OCI-LY1 (cell line): ENCODE measurements at regions not wholly inside any gene's neighbourhood (a gene's known extent, or its start where the extent isn't known, plus 50 kb on each side); places are given as distances from the start of the nearest gene placed in this dataset.

Experiments
- CTCF ChIP-seq: fragments of 200-600 bp; sonication (generic), shearing (Covaris generic); IDR thresholded peaks from 2 replicates; pipeline ENCODE4 v1.5.1; 2017; ENCODE audit warnings: mild to moderate bottlenecking, antibody characterized with exemption, low read length, moderate library complexity, mixed read lengths
- EZH2 ChIP-seq: fragments of 200-600 bp; sonication (generic), shearing (Covaris generic); IDR thresholded peaks from 2 replicates; pipeline ENCODE4 v1.8.0; 2017; ENCODE audit warnings: borderline replicate concordance, mixed run types, mild to moderate bottlenecking, antibody characterized with exemption, low read length, moderate library complexity, mixed read lengths

GRCh38 chr2:144082777-144083176 is 437.1 kb downstream of the ZEB2 start:
- TF ChIP-seq CTCF (no peak), EZH2 (no peak)
